H9 (cell line): ENCODE measurements at regions not wholly inside any gene's neighbourhood (a gene's known extent, or its start where the extent isn't known, plus 50 kb on each side); places are given as distances from the start of the nearest gene placed in this dataset.
A peak's percentile ranks its signal among the peaks of the same experiment; 100 is the strongest.

Experiments
- DNase-seq: peaks from one replicate; pipeline ENCODE4 v3.0.0-alpha.2; 2017
- H2AFZ ChIP-seq: one replicate; pipeline ENCODE4 v1.6.1; 2013; ENCODE audit warnings: mild to moderate bottlenecking, low read length, control low read depth, moderate library complexity
- H2AK5ac ChIP-seq: 2 replicates; pipeline ENCODE4 v1.6.1; 2013; ENCODE audit warnings: low read length, control low read depth, mixed read lengths; ENCODE audit not compliant: insufficient read length
- H2BK120ac ChIP-seq: one replicate; pipeline ENCODE4 v1.6.1; 2013; ENCODE audit warnings: low read depth, mild to moderate bottlenecking, low read length, control low read depth, inconsistent platforms; ENCODE audit not compliant: poor library complexity, severe bottlenecking
- H2BK12ac ChIP-seq: 2 replicates; pipeline ENCODE4 v1.6.1; 2013; ENCODE audit warnings: low read length, control low read depth, mixed read lengths, low read depth; ENCODE audit not compliant: insufficient read length
- H2BK15ac ChIP-seq: 2 replicates; pipeline ENCODE4 v1.6.1; 2013; ENCODE audit warnings: low read depth, low read length, control low read depth
- H2BK20ac ChIP-seq: one replicate; pipeline ENCODE4 v1.6.1; 2013; ENCODE audit warnings: low read depth, mild to moderate bottlenecking, low read length, control low read depth, inconsistent platforms; ENCODE audit not compliant: poor library complexity, severe bottlenecking
- H2BK5ac ChIP-seq: 2 replicates; pipeline ENCODE4 v1.6.1; 2013; ENCODE audit warnings: low read length, control low read depth, mixed read lengths; ENCODE audit not compliant: insufficient read length
- H3K14ac ChIP-seq: 2 replicates; pipeline ENCODE4 v1.6.1; 2013; ENCODE audit warnings: low read length, control low read depth; ENCODE audit not compliant: insufficient read depth
- H3K18ac ChIP-seq: 2 replicates; pipeline ENCODE4 v1.6.1; 2013; ENCODE audit warnings: low read depth, mild to moderate bottlenecking, mixed read lengths, low read length, control low read depth; ENCODE audit not compliant: insufficient read length
- H3K23ac ChIP-seq: 2 replicates; pipeline ENCODE4 v1.6.1; 2013; ENCODE audit warnings: low read length, control low read depth, mixed read lengths, low read depth; ENCODE audit not compliant: insufficient read length
- H3K23me2 ChIP-seq: 2 replicates; pipeline ENCODE4 v1.6.1; 2013; ENCODE audit warnings: low read depth, mild to moderate bottlenecking, mixed read lengths, low read length, control low read depth; ENCODE audit not compliant: insufficient read length, poor library complexity, severe bottlenecking
- H3K27ac ChIP-seq: 2 replicates; pipeline ENCODE4 v1.5.1; 2013; ENCODE audit warnings: low read length, control low read depth, mixed read lengths, low read depth; ENCODE audit not compliant: insufficient read length
- H3K27me3 ChIP-seq: 2 replicates; pipeline ENCODE4 v1.6.1; 2013; ENCODE audit warnings: low read length, control low read depth, inconsistent platforms; ENCODE audit not compliant: insufficient read depth
- H3K4ac ChIP-seq: 2 replicates; pipeline ENCODE4 v1.6.1; 2013; ENCODE audit warnings: low read depth, mild to moderate bottlenecking, control low read depth, inconsistent platforms, low read length, moderate library complexity
- H3K4me1 ChIP-seq: 2 replicates; pipeline ENCODE4 v1.6.1; 2013; ENCODE audit warnings: low read length, control low read depth, inconsistent platforms; ENCODE audit not compliant: insufficient read depth
- H3K4me2 ChIP-seq: 2 replicates; pipeline ENCODE4 v1.6.1; 2013; ENCODE audit warnings: low read length, control low read depth, mixed read lengths; ENCODE audit not compliant: insufficient read length, insufficient read depth
- H3K56ac ChIP-seq: 2 replicates; pipeline ENCODE4 v1.6.1; 2013; ENCODE audit warnings: low read depth, mild to moderate bottlenecking, mixed read lengths, low read length, control low read depth; ENCODE audit not compliant: insufficient read length
- H3K79me1 ChIP-seq: 2 replicates; pipeline ENCODE4 v1.6.1; 2013; ENCODE audit warnings: low read depth, mild to moderate bottlenecking, moderate library complexity, low read length, control low read depth, inconsistent platforms; ENCODE audit not compliant: insufficient read depth, poor library complexity, severe bottlenecking
- H3K79me2 ChIP-seq: 2 replicates; pipeline ENCODE4 v1.6.1; 2013; ENCODE audit warnings: low read length, control low read depth, inconsistent platforms; ENCODE audit not compliant: insufficient read depth
- H3K9ac ChIP-seq: 2 replicates; pipeline ENCODE4 v1.6.1; 2013; ENCODE audit warnings: low read length, control low read depth, mixed read lengths; ENCODE audit not compliant: insufficient read length; ENCODE audit errors: extremely low read depth
- H3K9me3 ChIP-seq: one replicate; pipeline ENCODE4 v1.6.1; 2013; ENCODE audit warnings: low read depth, low read length, inconsistent platforms; ENCODE audit not compliant: control insufficient read depth
- H3T11ph ChIP-seq: one replicate; pipeline ENCODE4 v1.6.1; 2013; ENCODE audit warnings: mild to moderate bottlenecking, low read length, control low read depth, inconsistent platforms
- H4K20me1 ChIP-seq: one replicate; pipeline ENCODE4 v1.6.1; 2013; ENCODE audit not compliant: control insufficient read depth, insufficient read length, insufficient read depth
- H4K5ac ChIP-seq: 2 replicates; pipeline ENCODE4 v1.6.1; 2013; ENCODE audit warnings: low read depth, mild to moderate bottlenecking, mixed read lengths, low read length, control low read depth; ENCODE audit not compliant: insufficient read length
- H4K8ac ChIP-seq: replicated peaks from 2 replicates; pipeline ENCODE4 v1.6.1; 2013; ENCODE audit warnings: low read length, control low read depth, mixed read lengths, low read depth; ENCODE audit not compliant: insufficient read length
- H4K91ac ChIP-seq: 2 replicates; pipeline ENCODE4 v1.6.1; 2013; ENCODE audit warnings: low read depth, mild to moderate bottlenecking, moderate library complexity, mixed read lengths, low read length, control low read depth; ENCODE audit not compliant: insufficient read length
- H3K27ac Mint-ChIP-seq, 3 experiments: 2 replicates in 2 of 3; 3 replicates in 1 of 3; pipeline ENCODE4 v1.8.0; 2020 to 2021; ENCODE audit warnings: mixed read lengths in 3 of 3, mild to moderate bottlenecking in 1 of 3, moderate library complexity in 1 of 3
- H3K27me3 Mint-ChIP-seq: 2 replicates; pipeline ENCODE4 v1.8.0; 2021; ENCODE audit warnings: low read depth, mild to moderate bottlenecking, moderate library complexity, mixed read lengths
- H3K36me3 Mint-ChIP-seq, 3 experiments: 2 replicates in 2 of 3; 3 replicates in 1 of 3; pipeline ENCODE4 v1.8.0; 2020 to 2021; ENCODE audit warnings: low read depth in 3 of 3, mixed read lengths in 3 of 3; ENCODE audit not compliant: insufficient read depth in 1 of 3
- H3K4me1 Mint-ChIP-seq, 2 experiments: 2 replicates each; pipeline ENCODE4 v1.8.0; 2020; ENCODE audit warnings: mixed read lengths in 2 of 2
- H3K4me3 Mint-ChIP-seq, 2 experiments: 2 replicates in 1 of 2; 3 replicates in 1 of 2; pipeline ENCODE4 v1.8.0; 2020 to 2021; ENCODE audit warnings: mild to moderate bottlenecking in 2 of 2, mixed read lengths in 2 of 2, moderate library complexity in 1 of 2
- H3K9me3 Mint-ChIP-seq, 2 experiments: 2 replicates in 1 of 2; 3 replicates in 1 of 2; pipeline ENCODE4 v1.8.0; 2020; ENCODE audit warnings: mild to moderate bottlenecking in 2 of 2, mixed read lengths in 2 of 2, moderate library complexity in 1 of 2
- CTCF ChIP-seq: fragments of 200-600 bp; sonication (generic); conservative IDR thresholded peaks from 3 replicates; pipeline ENCODE4 v1.8.0; 2021; ENCODE audit warnings: antibody characterized with exemption, mild to moderate bottlenecking
- WGBS: extraction: QIAGEN DNeasy Blood & Tissue Kit; methylation state at CpG from one replicate; pipeline ENCODE4 v1.1.7; 2013; ENCODE audit warnings: missing lambda C conversion rate, low lambda C conversion rate, mixed read lengths; ENCODE audit not compliant: insufficient read length; ENCODE audit errors: extremely low coverage; 5-methylcytosine and 5-hydroxymethylcytosine counted together

- H2BK12ac ChIP-seq, result no peak overlapping the region
- TF ChIP-seq CTCF, result no peak
- peak overlapping the region; percentile 55; the same call in 1 of the 2 replicates for H3K14ac ChIP-seq
- no peak overlapping the region for H2BK120ac ChIP-seq
- H2BK5ac ChIP-seq, result no peak overlapping the region
- H2AK5ac ChIP-seq, result no peak overlapping the region
- H3K4me3 Mint-ChIP-seq, result no peak overlapping the region
- no peak overlapping the region for H3K18ac ChIP-seq
- H3K4ac ChIP-seq, result no peak overlapping the region
- peaks cover 9 to 17% of the 10 kb centered on the region in 2 experiments for H3K4me1 Mint-ChIP-seq
- H4K91ac ChIP-seq, result no peak overlapping the region
- H3T11ph ChIP-seq, result no peak overlapping the region
- H3K9ac ChIP-seq, result no peak overlapping the region
- no peak overlapping the region for H3K23ac ChIP-seq
- H4K20me1 ChIP-seq, result no peaks in the 10 kb centered on the region
- no peak overlapping the region for H4K5ac ChIP-seq
- H3K27me3 ChIP-seq, result no peaks in the 10 kb centered on the region
- peaks cover 0 to 6% (median 3%) of the 10 kb centered on the region in 3 experiments; a peak in 3 of 7 replicates for H3K36me3 Mint-ChIP-seq
- H3K9me3 ChIP-seq, result no peaks in the 10 kb centered on the region
- H4K8ac ChIP-seq, result no peak overlapping the region
- peaks cover 5 to 8% of the 10 kb centered on the region in 2 experiments; a peak in 3 of 5 replicates for H3K9me3 Mint-ChIP-seq
- no peak overlapping the region for H3K27ac ChIP-seq
- no peak overlapping the region for H2BK15ac ChIP-seq
- H3K27ac Mint-ChIP-seq, result peak overlapping the region in 1 of 3 experiments; percentile 0; a peak in 1 of 7 replicates
- H3K4me2 ChIP-seq, result no peak overlapping the region
- H3K23me2 ChIP-seq, result no peaks in the 10 kb centered on the region
- H3K4me1 ChIP-seq, result peaks cover 7% of the 10 kb centered on the region
- no peaks in the 10 kb centered on the region for H3K79me1 ChIP-seq
- no peaks in the 10 kb centered on the region for H3K79me2 ChIP-seq
- peaks cover 7% of the 10 kb centered on the region for H3K27me3 Mint-ChIP-seq
- no peak overlapping the region for H2AFZ ChIP-seq
- peak; percentile 31 for DNase-seq
- no CpG with 5 or more reads among the region's 26 CpGs for WGBS
- no peak overlapping the region for H2BK20ac ChIP-seq
- no peak overlapping the region for H3K56ac ChIP-seq
Measured at GRCh38 chr1:5744911-5745799, 247.1 kb downstream of the NPHP4 start.
